ENCODE measurements at regions not wholly inside any gene's neighbourhood (a gene's known extent, or its start where the extent isn't known, plus 50 kb on each side); places are given as distances from the start of the nearest gene placed in this dataset.
"Not testable (repeated sequence)": the region's sequence is repeated elsewhere in the genome, so short reads cannot be mapped to it uniquely, and the experiment has no call there.

DNA sequence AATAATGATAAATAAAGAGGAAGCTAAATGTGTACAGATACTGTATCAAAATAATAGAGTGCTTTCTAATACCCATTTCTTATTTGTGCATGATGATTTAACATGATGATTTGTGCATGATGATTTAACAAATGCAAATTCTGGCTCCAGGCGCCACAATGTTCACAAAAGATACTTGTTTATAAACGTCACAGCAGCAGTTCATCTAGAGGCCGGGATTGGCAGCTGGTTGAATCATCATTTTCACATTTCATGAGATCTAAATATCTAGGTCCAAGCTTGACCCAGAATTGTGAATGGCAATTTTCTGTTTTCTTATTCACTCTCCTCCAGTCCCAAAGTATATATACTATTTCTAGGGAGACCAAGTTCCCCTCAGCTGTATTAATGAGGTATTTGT, 322.0 kb downstream of the SUCLG1 start:
- DNase-seq (ENCODE audit: low read depth in 2 of 2), result no peak

GRCh38 chr2:84132370-84132769, 326.7 kb downstream of the SUCLG1 start:
- no peak for DNase-seq (ENCODE audit: low read depth in 2 of 2)

DNA sequence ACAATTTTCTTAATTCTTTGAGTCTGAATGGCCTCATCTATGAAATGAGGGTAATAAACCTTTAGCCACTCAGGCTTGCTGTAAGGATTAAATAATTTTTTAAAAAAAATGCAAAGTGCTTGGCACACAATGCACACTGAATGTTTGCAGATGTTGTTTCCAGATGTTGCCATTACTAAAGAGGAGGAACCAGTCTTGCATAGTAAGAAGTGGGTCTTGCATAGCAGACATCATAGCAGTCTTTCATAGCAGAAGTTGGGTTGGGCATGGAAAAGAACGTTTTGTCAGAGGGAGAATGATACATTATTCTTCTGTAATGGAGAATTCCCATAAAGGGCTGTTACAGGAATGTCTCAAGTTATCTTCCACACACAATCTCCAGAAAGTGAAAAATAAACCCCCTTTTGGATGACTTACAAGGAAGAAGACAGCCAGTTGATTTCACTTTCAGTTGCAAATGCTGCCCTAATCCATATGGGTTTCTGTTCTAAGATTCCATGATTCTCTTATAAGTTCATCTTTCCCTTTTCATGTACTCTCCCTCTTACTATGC, 327.7 kb downstream of the SUCLG1 start:
- no peak for DNase-seq (ENCODE audit: low read depth in 2 of 2)

GRCh38 chr2:84129018-84129417, 330.1 kb downstream of the SUCLG1 start:
- DNase-seq (ENCODE audit: low read depth in 2 of 2), result no peak

- DNase-seq (ENCODE audit: low read depth in 2 of 2), result not testable (repeated sequence)
Observed at GRCh38 chr2:84127812-84128211, 331.3 kb downstream of the SUCLG1 start.

- no peak for DNase-seq (ENCODE audit: low read depth in 2 of 2)
Observed at GRCh38 chr2:84126530-84126929, 332.6 kb downstream of the SUCLG1 start.

DNA sequence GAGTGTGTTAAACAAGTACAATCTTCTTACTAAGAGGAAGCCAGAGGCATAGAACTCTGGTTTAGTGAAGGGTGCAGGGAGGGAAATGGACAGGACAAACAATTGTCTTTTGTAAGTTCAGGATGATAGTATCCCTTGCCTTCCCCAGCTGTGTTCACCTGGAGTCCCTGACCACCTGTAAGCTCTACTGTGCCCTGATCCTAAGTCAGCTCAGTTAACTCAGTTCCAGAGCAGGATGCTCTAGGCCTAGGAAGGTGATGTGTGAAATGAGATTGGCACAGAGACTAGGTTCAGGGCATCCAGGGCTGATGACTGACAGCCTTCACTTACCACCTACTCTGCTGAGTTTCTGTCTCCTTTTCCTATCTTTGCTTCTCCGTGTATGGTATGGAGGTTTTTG, 333.0 kb downstream of the SUCLG1 start:
- no peak for DNase-seq (ENCODE audit: low read depth in 2 of 2)

- DNase-seq (ENCODE audit: low read depth in 2 of 2), result no peak
Observed at GRCh38 chr2:84116143-84116542, 342.9 kb downstream of the SUCLG1 start.

- DNase-seq (ENCODE audit: low read depth in 2 of 2), result no peak
Observed at GRCh38 chr2:84115173-84115857, 343.8 kb downstream of the SUCLG1 start.

- not testable (repeated sequence) for DNase-seq (ENCODE audit: low read depth in 2 of 2)
Observed at GRCh38 chr2:84103816-84104527, 355.1 kb downstream of the SUCLG1 start.

- DNase-seq (ENCODE audit: low read depth in 2 of 2), result no peak
Observed at GRCh38 chr2:84102274-84102673, 356.8 kb downstream of the SUCLG1 start.

- no peak for DNase-seq (ENCODE audit: low read depth in 2 of 2)
Observed at GRCh38 chr2:84088656-84089055, 370.4 kb downstream of the SUCLG1 start.

GRCh38 chr2:84085562-84085961, 373.5 kb downstream of the SUCLG1 start:
- DNase-seq (ENCODE audit: low read depth in 2 of 2), result no peak

DNA sequence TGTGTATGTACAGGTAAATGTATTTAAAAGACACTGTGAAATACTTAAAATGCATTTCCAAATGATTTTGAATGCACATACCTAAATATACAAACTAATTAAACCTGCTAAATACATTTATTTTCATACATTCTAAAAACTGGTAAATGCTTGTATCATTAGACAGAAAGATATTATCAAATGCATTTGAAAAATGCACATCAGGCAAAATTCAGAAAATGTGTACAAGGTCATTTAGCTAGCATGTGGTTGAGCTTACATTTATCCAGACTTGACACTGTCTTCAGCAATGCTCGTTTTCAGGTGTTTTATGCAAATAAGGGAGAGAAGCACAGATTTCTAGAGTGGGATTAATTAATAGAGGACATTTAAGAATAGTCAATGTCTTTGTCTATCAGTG, 374.2 kb downstream of the SUCLG1 start:
- no peak for DNase-seq (ENCODE audit: low read depth in 2 of 2)

DNA sequence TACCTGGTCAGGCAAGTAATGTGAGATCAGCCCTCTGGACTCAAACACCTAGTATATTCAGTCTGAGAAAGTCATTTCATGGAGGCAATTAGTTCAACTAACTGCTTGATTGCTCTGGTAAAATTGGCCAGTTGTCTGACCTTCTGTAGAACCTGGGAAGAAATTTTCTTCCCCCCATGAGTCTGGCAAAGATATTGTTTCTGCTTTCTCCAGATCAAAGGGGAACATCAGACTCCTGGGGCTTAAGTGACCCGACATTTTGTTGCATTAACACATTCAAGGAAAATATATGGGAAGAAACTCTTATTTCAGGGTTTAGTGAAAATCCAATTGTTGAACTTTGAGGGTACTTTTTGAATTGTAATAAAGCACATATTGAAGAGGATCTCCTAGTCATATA, 375.1 kb downstream of the SUCLG1 start:
- no peak for DNase-seq (ENCODE audit: low read depth in 2 of 2)

- no peak for DNase-seq (ENCODE audit: low read depth in 2 of 2)
Observed at GRCh38 chr2:84078471-84078870, 380.6 kb downstream of the SUCLG1 start.

- no peak for DNase-seq (ENCODE audit: low read depth in 2 of 2)
Observed at GRCh38 chr2:84077496-84077895, 381.6 kb downstream of the SUCLG1 start.

GRCh38 chr2:84071050-84071449, 388.0 kb downstream of the SUCLG1 start:
- DNase-seq (ENCODE audit: low read depth in 2 of 2), result no peak

DNA sequence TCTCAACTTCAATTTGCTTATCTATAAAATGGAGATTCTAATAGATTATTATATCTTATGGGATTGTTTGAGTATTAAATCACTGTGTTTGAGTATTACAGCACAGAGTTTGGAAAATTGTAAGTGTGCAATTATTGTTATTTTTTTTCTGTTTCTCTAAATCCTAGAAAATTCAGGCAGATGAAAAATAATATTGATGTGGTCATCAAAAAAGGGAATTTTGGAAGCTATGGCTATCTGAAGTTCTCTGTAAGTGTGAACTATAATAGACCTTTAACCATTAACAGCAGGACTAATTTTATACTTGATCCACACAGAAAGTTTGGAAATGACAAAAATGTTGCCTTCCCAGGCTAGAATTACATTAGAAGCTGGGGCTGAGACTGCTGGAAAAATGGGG, 393.2 kb downstream of the SUCLG1 start:
- no peak for DNase-seq (ENCODE audit: low read depth in 2 of 2)

DNA sequence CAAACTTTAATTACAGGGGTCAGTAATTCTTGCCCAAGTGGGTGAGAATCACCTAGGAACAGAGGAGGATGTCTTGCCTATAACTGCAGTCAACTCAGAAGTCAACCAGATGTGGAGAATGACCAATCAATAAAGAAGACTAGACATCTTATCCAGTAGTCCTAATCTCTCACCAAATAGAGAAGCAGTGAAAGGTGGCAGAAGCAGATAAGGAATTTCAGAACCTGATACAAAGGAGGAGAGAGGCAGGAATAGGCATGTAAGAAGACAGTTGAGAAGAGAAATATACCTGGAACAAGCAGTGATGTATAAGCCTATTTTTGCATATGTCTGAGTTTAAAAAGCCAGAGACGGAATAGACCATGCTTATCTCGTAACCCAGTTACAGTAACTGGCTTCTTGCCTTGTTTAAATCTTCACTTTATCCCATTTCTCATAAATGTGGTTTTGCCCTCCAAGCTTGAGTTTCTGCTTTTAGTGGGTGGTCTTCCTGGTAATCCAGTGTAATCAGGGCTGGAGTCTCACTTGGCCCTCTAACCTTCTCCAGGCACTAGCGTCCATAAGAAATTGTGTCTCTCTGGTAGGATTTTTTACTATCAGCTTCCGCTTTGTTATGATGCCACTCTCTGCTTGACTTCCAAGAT, 401.0 kb downstream of the SUCLG1 start:
- no peak for DNase-seq (ENCODE audit: low read depth in 2 of 2)

DNA sequence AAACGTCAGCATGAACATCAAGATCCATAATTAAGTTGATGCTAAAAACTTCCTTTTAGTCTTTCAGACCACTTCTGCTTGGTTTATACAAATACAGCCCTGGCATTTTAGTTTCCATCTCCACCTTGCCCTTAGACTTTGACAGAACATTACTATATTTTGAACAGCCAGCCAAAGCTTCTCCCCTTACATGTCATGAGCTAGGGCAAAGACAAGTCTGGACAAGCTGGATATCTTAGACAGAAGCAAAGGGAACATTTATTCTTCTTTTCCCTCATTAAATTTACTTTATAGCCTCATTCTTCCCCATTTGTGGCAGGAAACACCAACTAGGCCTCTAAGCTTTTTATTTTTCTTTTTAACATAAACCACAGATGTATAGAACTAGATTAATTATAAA, 403.3 kb downstream of the SUCLG1 start:
- no peak for DNase-seq (ENCODE audit: low read depth in 2 of 2)

DNA sequence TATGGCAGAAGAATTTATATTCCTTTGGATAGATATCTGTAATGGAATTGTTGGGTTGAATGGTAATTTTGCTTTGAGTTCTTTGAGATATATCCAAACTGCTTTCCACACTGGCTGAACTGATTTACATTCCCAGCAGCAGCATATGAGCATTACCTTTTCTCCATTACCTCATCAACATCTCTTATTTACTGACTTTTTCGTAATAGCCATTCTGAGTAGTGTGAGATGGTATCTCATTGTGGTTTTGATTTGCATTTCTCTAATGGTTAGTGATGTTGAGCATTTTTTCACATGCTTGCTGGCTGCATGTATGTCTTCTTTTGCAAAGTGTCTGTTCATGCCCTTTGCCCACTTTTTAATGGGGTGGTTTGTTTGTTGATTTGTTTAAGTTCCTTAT, 404.5 kb downstream of the SUCLG1 start:
- not testable (repeated sequence) for DNase-seq (ENCODE audit: low read depth in 2 of 2)

GRCh38 chr2:84052913-84053312, 406.2 kb downstream of the SUCLG1 start:
- DNase-seq (ENCODE audit: low read depth in 2 of 2), result no peak
